ENCODE measurements at regions not wholly inside any gene's neighbourhood (a gene's known extent, or its start where the extent isn't known, plus 50 kb on each side); places are given as distances from the start of the nearest gene placed in this dataset.

- Histone ChIP-seq H4K5ac (ENCODE audit: insufficient read length, low read depth, low read length) (no peak overlapping the region), H2BK20ac (ENCODE audit: low read length) (no peak overlapping the region), H3K4ac (replicated peaks; ENCODE audit: insufficient read length, low read depth, low read length) (no peak overlapping the region), H3K23me2 (ENCODE audit: low read depth, low read length) (no peaks in the 10 kb centered on the region), H3K27ac (ENCODE audit: low read depth, low read length) (no peak overlapping the region), H3K23ac (ENCODE audit: insufficient read length) (no peak overlapping the region), H3K18ac (ENCODE audit: extremely low read depth, low read length) (no peak overlapping the region), H4K91ac (replicated peaks; ENCODE audit: insufficient read length, low read length) (no peak overlapping the region), H4K20me1 (replicated peaks in 1 of 2; ENCODE audit: control insufficient read depth in 1 of 2, insufficient read depth in 2 of 2, low read length in 2 of 2) (no peaks in the 10 kb centered on the region), H3K9ac (replicated peaks in 1 of 4; ENCODE audit: extremely low read depth in 1 of 4, low read depth in 3 of 4, low read length in 3 of 4) (no peak overlapping the region), H3K4me1 (replicated peaks in 1 of 4; ENCODE audit: control insufficient read depth in 3 of 4, insufficient read depth in 4 of 4, low read length in 3 of 4) (peaks cover 0 to 3% (median 0%) of the 10 kb centered on the region in 4 experiments; a peak in 3 of 7 replicates), H3K56ac (replicated peaks; ENCODE audit: insufficient read length, low read depth, low read length) (no peak overlapping the region), H3K27me3 (replicated peaks in 1 of 4; ENCODE audit: control insufficient read depth in 3 of 4, extremely low read depth in 1 of 4, insufficient read depth in 3 of 4, low read length in 3 of 4) (no peaks in the 10 kb centered on the region), H3K4me2 (ENCODE audit: insufficient read depth in 1 of 2, low read depth in 2 of 2, low read length in 2 of 2) (no peak overlapping the region), H2BK5ac (ENCODE audit: low read depth, low read length) (no peak overlapping the region), H2BK12ac (ENCODE audit: low read depth, low read length) (no peak overlapping the region), H3K36me3 (ENCODE audit: control insufficient read depth in 2 of 4, insufficient read depth in 4 of 4, low read length in 3 of 4) (no peaks in the 10 kb centered on the region), H2AFZ (ENCODE audit: low read length) (no peak overlapping the region), H2AK5ac (ENCODE audit: low read depth, low read length) (no peak overlapping the region), H3K79me2 (ENCODE audit: control insufficient read depth in 1 of 2, insufficient read depth in 2 of 2, low read length in 2 of 2) (no peaks in the 10 kb centered on the region), H4K8ac (ENCODE audit: extremely low read depth, insufficient read depth, low read length) (no peak overlapping the region), H3K14ac (ENCODE audit: insufficient read length) (no peak overlapping the region), H3K79me1 (ENCODE audit: low read depth, low read length) (no peaks in the 10 kb centered on the region), H3K4me3 (ENCODE audit: extremely low read depth in 1 of 4, insufficient read depth in 2 of 4, low read depth in 3 of 4, low read length in 4 of 4) (no peak overlapping the region), H2BK120ac (replicated peaks; ENCODE audit: low read depth, low read length) (no peak overlapping the region), H3K9me3 (ENCODE audit: insufficient read depth in 2 of 2, low read depth in 1 of 2, low read length in 1 of 2) (no peaks in the 10 kb centered on the region), H2BK15ac (ENCODE audit: low read length) (no peak overlapping the region)
- WGBS, 2 experiments (ENCODE audit: extremely low coverage in 1 of 2, insufficient coverage in 1 of 2, insufficient read length in 1 of 2, insufficient replicate concordance in 2 of 2, low coverage in 1 of 2, low lambda C conversion rate in 2 of 2, missing lambda C conversion rate in 1 of 2): 83% methylated on average over 5 of the region's 5 CpGs; no CpG with 5 or more reads in 1 of the 2 experiments
- POLR2A ChIA-PET (ENCODE audit: partially characterized antibody): interaction anchor here (1.3 kb wide), 1 partner anchor 70 kb away, joined by 5 read pairs; no protein-coding TSS in a partner anchor
- no peak for TF ChIP-seq KDM5A (IDR thresholded peaks at IDR 0.05; ENCODE audit: low read length)
- no peak for TF ChIP-seq ZNF274 (IDR thresholded peaks at IDR 0.05; ENCODE audit: borderline replicate concordance, extremely low read depth, low read length)
- TF ChIP-seq SIRT6 (IDR thresholded peaks at IDR 0.05; ENCODE audit: low read length): no peak
- TF ChIP-seq SRF (IDR thresholded peaks at IDR 0.05; ENCODE audit: low read depth, low read length): no peak
- no peak for TF ChIP-seq RXRA (IDR thresholded peaks at IDR 0.05; ENCODE audit: insufficient read depth, low read depth, low read length)
- FAIRE-seq (no peak), DNase-seq (ENCODE audit: low read depth in 1 of 2, low spot score in 2 of 2) (no peak)
- CTCF ChIA-PET (ENCODE audit: partially characterized antibody): interaction anchor here (1.1 to 2.2 kb wide), 3 partner anchors 8 to 46 kb away, joined by 3 to 10 read pairs (median 3); no protein-coding TSS in a partner anchor
These were observed 183.6 kb upstream of the CDH11 start for GRCh38 chr16:65305266-65305959.

All from H1 (cell line).